ENCODE measurements at regions not wholly inside any gene's neighbourhood (a gene's known extent, or its start where the extent isn't known, plus 50 kb on each side); places are given as distances from the start of the nearest gene placed in this dataset.

DNA sequence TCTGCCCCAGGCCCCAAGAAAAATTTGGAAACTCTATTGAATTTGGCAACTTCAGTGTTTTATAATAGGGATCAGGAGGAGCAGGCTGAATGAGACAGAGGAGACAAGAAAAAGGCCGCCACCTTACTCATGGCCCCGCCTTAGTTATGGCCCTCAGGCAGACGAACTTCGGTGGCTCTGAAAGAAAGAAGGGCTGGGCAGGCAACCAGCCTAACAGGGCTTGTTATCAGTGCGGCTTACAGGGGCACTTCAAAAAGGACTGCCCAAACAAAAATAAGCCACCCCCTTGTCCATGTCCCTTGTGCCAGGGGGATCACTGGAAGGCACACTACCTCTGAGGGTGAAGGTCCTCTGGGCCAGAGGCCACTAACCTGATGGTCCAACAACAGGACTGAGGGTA, 146.3 kb upstream of the ATF7IP start:
- TF ChIP-seq, protein P1, sequence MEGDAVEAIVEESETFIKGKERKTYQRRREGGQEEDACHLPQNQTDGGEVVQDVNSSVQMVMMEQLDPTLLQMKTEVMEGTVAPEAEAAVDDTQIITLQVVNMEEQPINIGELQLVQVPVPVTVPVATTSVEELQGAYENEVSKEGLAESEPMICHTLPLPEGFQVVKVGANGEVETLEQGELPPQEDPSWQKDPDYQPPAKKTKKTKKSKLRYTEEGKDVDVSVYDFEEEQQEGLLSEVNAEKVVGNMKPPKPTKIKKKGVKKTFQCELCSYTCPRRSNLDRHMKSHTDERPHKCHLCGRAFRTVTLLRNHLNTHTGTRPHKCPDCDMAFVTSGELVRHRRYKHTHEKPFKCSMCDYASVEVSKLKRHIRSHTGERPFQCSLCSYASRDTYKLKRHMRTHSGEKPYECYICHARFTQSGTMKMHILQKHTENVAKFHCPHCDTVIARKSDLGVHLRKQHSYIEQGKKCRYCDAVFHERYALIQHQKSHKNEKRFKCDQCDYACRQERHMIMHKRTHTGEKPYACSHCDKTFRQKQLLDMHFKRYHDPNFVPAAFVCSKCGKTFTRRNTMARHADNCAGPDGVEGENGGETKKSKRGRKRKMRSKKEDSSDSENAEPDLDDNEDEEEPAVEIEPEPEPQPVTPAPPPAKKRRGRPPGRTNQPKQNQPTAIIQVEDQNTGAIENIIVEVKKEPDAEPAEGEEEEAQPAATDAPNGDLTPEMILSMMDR (conservative IDR thresholded peaks at IDR 0.05; ENCODE audit: low read length) = no peak
- TF ChIP-seq EZH2phosphoT487 (IDR thresholded peaks at IDR 0.05; ENCODE audit: borderline replicate concordance, low read depth, low read length) = no peak
